GM18526 (cell line): ENCODE measurements at regions not wholly inside any gene's neighbourhood (a gene's known extent, or its start where the extent isn't known, plus 50 kb on each side); places are given as distances from the start of the nearest gene placed in this dataset.

Experiments used
- POLR2A ChIP-seq: IDR thresholded peaks from 3 replicates; pipeline ENCODE4 v1.6.1; 2011; ENCODE audit not compliant: insufficient read length; ENCODE audit errors: extremely low read depth

DNA sequence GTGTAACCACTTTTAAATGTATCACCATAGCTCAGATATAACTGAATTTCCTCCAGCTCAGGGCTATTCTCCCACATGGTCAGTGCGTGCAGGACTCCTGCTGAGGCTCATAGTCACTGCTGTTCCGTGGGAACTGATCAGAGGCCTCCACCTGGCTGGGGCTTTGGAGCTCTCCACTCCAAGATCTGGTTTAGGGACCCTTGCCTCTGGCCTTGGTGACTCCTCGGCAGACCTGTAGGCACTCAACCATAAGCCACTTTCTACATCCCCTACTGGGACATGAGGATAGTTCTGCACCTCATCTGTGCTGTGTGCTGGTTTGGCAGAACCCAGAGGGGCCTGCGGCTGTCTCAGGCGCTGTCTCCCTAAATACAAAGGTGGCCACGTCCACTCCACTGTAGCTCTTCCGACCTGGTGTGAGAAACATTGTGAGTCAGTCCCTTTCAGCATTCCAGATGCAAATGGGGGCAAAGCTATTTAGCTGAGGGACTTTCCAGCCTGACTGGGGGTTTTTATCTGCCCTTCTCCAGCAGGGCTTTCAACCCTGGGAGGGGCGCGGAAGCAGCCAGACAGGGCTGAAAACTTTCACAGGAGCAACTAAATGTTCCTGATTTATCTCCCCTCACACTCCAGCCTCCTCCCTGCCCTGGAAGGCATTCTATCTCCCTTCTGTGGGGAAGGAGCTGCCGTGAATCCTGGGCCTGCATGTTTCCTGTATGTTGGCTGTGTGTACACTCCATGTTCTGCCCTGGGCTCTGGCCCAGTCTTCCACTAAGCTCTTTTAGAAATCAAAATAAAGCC, 218.3 kb upstream of the DAAM1 start:
- TF ChIP-seq POLR2A: no peak

DNA sequence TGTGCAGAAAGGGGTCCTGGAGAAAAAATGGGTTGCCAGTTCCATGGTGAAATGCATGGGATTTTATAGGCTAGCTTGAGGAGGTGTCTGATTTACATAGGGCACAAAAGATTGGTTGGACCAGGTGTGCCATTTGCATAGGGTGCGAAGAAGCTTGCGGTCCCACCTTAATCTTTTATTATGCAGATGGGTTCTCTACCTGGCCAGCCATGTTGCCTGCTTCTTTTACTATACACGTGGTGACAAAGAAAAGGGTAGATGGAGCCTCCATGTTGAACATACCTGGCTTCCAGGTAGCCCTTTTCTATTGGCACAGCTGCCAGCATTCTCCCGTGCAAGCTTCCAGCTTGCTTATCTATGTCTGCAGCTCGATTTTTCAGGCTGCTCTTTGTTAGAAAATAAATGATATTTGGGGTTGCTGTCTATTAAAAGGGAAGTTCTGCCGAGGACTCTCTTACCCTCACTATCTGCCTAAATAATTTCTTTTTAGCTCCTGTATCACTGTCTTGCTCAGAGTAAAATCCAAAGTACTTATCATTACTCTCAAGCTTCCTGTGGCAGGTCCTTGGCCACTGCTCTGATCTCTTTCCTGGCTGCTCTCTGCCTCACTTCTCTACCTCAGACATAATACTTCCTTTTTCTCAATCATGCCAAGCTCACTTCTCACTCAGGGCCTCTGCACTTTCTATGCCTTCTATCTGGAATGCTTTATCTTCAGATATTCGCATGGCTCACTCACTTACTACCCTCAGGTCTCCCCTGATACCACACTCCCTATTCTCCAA, 216.0 kb upstream of the DAAM1 start:
- TF ChIP-seq POLR2A: no peak

DNA sequence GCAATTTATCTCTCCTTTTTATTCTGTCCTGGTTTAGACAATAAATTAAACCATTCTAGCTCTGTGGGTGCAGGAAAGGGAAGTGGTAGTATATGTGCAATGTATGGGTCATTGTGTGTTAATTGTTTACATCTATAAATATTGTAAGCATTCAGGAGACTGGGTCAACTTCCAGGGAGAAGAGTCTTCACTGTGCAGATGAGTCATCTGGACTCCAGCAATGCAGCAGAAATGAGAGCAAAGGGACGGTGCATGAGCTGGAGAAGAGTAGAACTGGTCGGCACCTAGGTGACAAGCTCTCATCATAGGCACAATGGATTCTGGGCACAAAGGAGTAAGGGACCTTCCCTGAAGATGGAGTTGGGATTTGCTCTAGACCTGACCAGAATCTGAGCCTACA, 211.1 kb upstream of the DAAM1 start:
- TF ChIP-seq POLR2A: no peak

DNA sequence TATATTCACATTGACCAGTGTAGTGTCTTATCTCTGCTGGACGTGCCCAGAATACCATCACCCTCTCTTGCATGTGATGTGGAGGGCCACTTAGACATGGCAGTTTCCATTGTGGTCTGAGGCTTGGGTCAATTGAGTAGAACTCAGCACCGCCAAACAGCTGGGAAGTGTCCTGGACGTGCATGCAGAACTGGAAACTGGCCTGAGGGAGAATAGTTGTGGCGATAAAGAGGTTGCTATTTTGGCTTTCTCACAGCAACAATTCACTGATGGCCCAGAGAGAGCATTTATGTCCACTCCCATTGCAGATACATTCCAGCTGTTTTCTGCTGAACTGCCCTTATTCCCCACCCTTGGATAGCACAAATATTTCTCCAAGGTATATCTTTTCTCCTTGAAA, 210.1 kb upstream of the DAAM1 start:
- TF ChIP-seq POLR2A: no peak

DNA sequence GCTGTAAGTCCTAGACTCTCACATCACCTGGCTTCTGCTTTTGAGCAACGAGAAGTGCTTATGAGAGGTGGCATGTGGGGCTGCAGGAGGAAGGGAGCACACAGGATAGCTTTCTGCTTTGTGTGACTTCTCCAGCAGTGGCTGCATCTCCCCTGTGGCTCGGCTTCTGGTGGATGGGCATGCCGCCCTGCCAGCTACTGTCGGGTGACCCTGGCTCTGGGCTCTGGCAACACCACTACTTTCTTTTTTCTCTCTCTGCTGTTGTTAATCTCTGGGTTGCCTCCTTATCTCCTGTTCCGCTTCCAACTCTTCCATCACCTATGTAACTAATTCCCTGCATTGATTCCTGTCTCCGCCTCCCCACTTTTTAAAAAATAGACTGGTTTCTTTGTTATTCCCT, 209.1 kb upstream of the DAAM1 start:
- no peak for TF ChIP-seq POLR2A

DNA sequence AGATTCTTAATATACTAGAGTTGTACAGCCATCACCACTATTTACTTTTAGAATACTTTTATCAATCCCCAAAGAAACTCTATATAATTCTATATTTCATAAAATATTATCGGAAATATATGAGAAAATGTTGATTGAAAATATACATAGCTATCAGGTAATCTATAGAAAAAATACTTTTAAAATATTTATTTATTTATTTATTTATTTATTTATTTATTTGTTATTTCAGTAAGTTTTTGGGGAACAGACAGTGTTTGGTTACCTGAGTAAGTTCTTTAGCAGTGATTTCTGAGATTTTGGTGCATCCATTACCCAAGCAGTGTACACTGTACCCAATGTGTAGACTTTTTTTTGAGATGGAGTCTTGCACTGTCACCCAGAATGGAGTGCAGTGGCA, 206.6 kb upstream of the DAAM1 start:
- no peak for TF ChIP-seq POLR2A

DNA sequence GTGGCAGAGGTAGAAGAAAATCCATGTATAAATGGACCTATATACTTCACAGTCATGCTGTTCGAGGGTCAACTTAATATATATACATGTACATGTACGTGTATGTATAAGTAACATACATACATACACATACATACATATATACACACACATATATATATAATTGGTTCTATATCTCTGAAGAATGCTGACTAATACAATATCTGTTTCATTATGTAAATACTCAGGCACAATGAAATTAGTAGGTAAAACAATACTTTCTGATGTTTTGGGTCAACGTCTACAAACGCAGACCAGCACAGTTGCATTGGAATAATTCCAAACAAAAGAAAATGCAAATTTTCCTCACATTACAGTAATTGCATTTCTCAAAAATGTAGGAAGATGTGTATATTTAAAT, 202.7 kb upstream of the DAAM1 start:
- TF ChIP-seq POLR2A: no peak

DNA sequence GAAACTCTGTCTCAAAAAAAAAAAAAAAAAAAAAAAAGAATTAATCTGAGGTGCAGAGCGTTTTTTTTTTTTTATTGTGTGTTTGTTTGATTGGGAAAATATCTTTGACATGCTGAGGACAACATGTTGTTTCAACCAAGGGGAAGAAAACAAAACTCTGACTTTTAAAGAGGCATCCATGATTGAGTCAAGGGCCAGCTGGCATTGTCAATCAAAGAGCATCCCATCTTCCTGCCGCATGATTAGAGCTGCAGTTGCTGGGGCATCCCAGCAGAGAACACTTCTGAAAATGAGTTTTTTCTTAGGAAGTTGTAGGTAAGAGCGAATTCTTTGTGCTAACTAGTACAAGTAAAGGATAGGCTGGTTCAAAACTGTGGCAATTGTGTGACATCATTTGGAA, 200.9 kb upstream of the DAAM1 start:
- TF ChIP-seq POLR2A: no peak

DNA sequence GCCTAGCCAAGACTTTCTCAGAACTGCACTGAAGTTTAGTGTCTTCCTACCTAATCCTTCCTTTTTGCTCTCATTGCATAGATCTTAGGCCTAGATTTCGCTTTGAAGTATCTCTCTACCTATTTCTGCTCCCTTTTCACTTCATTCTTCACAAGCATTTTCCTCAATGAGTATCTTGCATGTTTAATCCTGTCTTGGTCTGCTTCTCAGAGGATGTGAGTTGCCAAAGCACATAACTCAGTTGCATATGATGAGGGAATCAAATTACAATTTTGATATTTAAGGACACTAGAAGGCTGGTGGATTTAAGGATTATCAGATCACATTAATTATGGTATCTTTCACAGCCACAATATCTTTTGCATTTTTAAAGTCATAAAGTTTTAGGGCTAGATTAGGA, 195.5 kb upstream of the DAAM1 start:
- TF ChIP-seq POLR2A: no peak

DNA sequence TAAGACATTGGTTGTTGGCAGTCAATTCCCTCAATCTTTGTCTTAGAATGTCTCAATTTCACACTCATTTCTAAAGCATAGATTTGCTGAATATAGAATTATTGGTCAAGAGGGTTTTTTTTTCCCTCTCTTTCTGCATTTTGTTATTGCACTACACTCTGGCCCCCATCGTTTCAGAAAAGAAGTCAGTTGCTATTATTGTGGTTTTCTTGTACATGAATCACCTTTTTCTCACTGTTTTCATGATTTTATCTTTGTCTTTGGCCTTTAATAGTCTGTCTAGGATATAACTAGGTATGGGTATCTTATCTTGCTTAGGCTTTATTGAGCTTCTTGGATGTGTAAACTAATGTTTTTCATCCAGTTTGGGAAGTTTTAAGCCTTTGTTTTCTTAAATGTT, 194.3 kb upstream of the DAAM1 start:
- TF ChIP-seq POLR2A: no peak

DNA sequence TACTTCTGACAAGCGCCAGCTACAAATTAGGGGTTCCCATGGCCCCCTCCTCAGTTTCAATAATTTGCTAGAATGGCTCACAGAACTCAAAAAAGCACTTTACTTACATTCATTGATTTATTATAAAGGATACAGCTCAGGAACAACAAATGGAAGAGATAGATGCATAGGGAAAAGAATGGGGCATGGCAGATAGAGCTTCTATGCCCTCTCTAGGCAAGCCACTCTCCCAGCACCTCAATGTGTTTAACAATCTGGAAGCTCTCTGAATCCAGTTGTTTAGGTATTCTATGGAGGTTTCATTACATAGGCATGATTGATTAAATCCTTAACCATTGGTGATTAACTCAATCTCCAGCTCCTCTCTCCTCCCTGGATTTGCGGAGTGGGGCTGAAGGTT, 184.5 kb upstream of the DAAM1 start:
- no peak for TF ChIP-seq POLR2A

DNA sequence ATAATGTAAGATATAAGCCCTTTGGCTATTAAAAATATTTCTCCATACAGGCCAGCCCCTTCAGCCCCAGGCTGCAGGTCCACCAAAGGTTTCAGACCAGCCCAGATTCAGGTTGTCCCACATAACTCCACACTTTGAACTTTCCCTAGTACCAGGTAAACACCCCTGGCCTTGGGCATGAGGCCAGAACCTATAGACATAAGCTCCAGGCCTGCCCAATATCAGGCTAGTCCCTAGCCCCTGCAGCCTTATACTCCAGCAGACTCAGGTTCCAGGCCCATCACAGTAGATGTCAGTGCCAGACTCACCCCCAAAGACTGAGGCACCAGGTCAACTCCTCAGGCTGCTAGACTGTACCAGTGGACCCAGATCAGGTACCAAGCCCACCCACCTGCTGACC, 178.5 kb upstream of the DAAM1 start:
- TF ChIP-seq POLR2A: no peak

DNA sequence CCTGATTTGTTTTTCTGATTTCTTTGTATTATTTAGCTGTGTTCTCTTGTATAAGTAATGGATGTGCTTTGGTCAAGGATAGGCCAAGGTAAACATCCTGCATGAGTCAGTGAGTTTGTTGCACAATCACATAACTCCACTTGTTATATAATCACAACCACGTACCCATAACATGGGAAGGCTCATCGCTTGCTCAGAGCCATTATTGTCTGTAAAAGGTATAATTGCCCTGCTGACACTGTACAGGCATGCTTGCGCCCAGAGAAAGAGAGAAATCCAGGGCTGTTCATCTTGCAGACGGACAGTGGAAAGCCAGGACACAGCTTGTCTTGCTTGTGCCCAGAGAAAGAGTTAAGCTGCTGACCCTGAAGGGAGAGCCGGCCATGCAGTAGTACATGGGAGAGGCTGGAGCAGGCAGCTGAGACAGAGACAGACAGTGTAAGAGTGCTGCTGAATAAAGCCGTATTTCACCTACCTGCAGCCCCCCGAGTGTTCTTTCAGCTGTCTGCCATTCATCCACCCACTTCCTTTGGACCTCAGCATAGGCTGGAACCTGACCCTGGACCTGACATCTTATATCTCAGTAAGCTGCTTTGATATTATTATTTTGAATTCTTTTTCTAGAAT, 174.7 kb upstream of the DAAM1 start:
- TF ChIP-seq POLR2A: no peak

DNA sequence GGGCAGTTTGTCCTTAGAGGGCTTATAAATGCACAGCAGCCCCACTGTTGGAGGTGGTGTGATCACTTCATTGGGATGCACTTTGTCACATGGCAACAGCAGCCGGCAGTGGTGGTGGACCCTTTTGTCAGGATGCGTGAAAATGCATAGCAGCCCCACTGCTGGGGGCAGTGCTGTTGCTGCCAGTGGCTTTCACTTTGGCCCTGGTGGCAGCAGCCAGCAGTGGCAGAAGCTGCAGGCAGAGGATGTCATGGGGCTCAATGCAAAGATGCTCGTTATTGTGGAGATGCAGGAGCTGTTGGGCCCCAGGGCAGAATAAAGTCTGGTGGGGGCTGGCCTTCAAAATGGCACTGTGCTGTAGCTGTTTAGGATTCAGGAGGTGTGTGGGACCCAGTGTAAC, 173.0 kb upstream of the DAAM1 start:
- no peak for TF ChIP-seq POLR2A

DNA sequence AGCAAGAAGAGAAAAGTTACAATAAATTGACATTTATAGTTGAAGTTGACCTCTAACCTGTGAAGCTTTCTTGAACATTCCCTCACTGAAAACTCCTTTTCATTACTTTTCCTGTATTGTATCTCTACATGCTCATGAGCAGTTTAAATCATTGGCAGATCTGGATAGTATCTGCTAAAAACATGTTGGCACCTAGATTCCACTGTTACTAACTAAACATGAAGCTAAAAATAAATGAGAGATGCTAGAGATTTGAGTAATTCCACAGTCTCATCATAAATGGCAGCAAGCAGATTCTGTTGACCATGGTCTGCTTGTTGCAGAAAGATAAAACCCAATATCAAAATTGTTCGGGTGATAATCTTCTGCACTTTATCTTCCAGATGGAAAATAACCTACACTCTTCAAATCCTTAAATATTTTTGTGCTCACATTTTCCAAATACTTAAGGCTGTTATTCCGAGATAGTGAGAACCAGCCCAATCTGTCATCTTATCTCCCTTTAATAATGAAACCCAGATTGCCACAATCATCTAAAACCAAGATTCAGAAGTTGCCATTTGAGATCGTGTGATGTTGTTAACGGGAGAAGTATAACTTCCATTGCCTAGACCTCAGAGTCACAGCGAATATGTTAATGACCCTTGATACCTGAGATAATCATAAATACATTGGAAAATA, 171.0 kb upstream of the DAAM1 start:
- no peak for TF ChIP-seq POLR2A

DNA sequence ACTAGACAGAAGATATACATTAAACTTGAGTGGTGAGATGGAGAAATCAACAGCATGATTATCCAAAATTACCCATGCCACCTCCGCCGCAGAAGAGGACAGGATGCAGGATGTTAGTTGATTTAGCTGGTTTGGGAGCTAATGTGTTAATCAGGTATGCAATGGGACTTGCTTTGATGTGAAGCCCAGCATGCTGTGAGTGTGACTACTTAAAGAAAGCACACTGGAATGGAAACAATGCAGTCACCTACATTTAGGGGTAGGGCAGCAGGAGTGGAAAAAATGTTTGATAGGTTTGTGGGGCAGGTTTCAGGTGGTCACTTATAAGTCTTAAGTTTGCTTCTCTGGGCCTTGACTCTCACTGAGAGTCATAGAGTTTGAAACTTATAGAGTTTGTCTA, 170.0 kb upstream of the DAAM1 start:
- no peak for TF ChIP-seq POLR2A
